Keratinocyte (primary cell): ENCODE measurements at regions not wholly inside any gene's neighbourhood (a gene's known extent, or its start where the extent isn't known, plus 50 kb on each side); places are given as distances from the start of the nearest gene placed in this dataset.
A peak's percentile ranks its signal among the peaks of the same experiment; 100 is the strongest.

ENCODE experiments used
- DNase-seq: peaks from one replicate; pipeline ENCODE4 v3.0.0-alpha.2; 2011; ENCODE audit warnings: low read depth, missing footprints, low spot score
- FAIRE-seq: peaks from 2 replicates; lab custom pipeline; 2011; peaks lifted over from hg19 to GRCh38; lab: Jason Lieb, UNC
- H2AFZ ChIP-seq: 2 replicates; pipeline ENCODE4 v1.6.0; 2012; ENCODE audit warnings: low read length, control low read depth, inconsistent platforms; ENCODE audit not compliant: control insufficient read depth
- H3K27ac ChIP-seq: 2 replicates; pipeline ENCODE4 v1.5.1; 2011; ENCODE audit warnings: low read length; ENCODE audit not compliant: control insufficient read depth, insufficient read depth
- H3K27me3 ChIP-seq: 3 replicates; pipeline ENCODE4 v1.6.0; 2011; ENCODE audit warnings: low read length; ENCODE audit not compliant: control insufficient read depth, insufficient read depth; ENCODE audit errors: extremely low read depth
- H3K36me3 ChIP-seq, 2 experiments: 2 replicates in 1 of 2; 3 replicates in 1 of 2; pipeline ENCODE4 v1.5.1; 2011; ENCODE audit warnings: low read length in 2 of 2, mild to moderate bottlenecking in 1 of 2; ENCODE audit not compliant: control insufficient read depth in 2 of 2, insufficient read depth in 2 of 2; ENCODE audit errors: extremely low read depth in 1 of 2
- H3K4me1 ChIP-seq: 3 replicates; pipeline ENCODE4 v1.5.1; 2011; ENCODE audit warnings: low read length; ENCODE audit not compliant: control insufficient read depth, insufficient read depth; ENCODE audit errors: extremely low read depth
- H3K4me2 ChIP-seq: 3 replicates; pipeline ENCODE4 v1.6.0; 2011; ENCODE audit warnings: low read depth, low read length; ENCODE audit not compliant: control insufficient read depth, insufficient read depth; ENCODE audit errors: extremely low read depth
- H3K4me3 ChIP-seq, 3 experiments: fragments of 200-600 bp in 1 of 3; sonication (generic) in 1 of 3; 2 replicates in 2 of 3; 3 replicates in 1 of 3; pipeline ENCODE4 v1.5.1; 2011 to 2016; ENCODE audit warnings: low read length in 3 of 3, mild to moderate bottlenecking in 3 of 3, control low read depth in 2 of 3, inconsistent platforms in 1 of 3, low read depth in 1 of 3, mixed read lengths in 1 of 3, mixed run types in 1 of 3, moderate library complexity in 1 of 3; ENCODE audit not compliant: control insufficient read depth in 2 of 3, insufficient read depth in 2 of 3; ENCODE audit errors: extremely low read depth in 1 of 3
- H3K79me2 ChIP-seq: 2 replicates; pipeline ENCODE4 v1.6.0; 2012; ENCODE audit warnings: low read length; ENCODE audit not compliant: control insufficient read depth, insufficient read depth
- H3K9ac ChIP-seq: 3 replicates; pipeline ENCODE4 v1.6.0; 2011; ENCODE audit warnings: low read length; ENCODE audit not compliant: control insufficient read depth, insufficient read depth; ENCODE audit errors: extremely low read depth
- H3K9me1 ChIP-seq: 3 replicates; pipeline ENCODE4 v1.6.0; 2011; ENCODE audit warnings: low read length; ENCODE audit not compliant: control insufficient read depth, insufficient read depth; ENCODE audit errors: extremely low read depth
- H3K9me3 ChIP-seq: 2 replicates; pipeline ENCODE4 v1.5.1; 2012; ENCODE audit warnings: low read depth, low read length; ENCODE audit not compliant: control insufficient read depth
- H4K20me1 ChIP-seq: 3 replicates; pipeline ENCODE4 v1.6.0; 2011; ENCODE audit warnings: low read length; ENCODE audit not compliant: control insufficient read depth, insufficient read depth; ENCODE audit errors: extremely low read depth
- EZH2 ChIP-seq: IDR thresholded peaks from one replicate; pipeline ENCODE4 v1.6.1; 2012; ENCODE audit warnings: inconsistent platforms, mild to moderate bottlenecking, low read length, moderate library complexity
- dilution Hi-C: fragments of 300-500 bp; cut with MboI; formaldehyde crosslinking; loops from one replicate; pipeline ENCODE4 v1.7.0; 2020; ENCODE audit warnings: low sequenced_read_pairs; ENCODE audit not compliant: extremely low pct_ligation_motif_present
- TF ChIP-seq, protein P1 (sequence below), 3 experiments: IDR thresholded peaks in 1 of 3; conservative IDR thresholded peaks in 1 of 3; optimal IDR thresholded peaks in 1 of 3; 2 replicates in 2 of 3; 3 replicates in 1 of 3; pipeline versions ENCODE3 to v1.5.1; 2011; ENCODE audit warnings: low read length in 3 of 3, mild to moderate bottlenecking in 3 of 3, moderate library complexity in 2 of 3, control low read depth in 1 of 3, inconsistent platforms in 1 of 3; ENCODE audit not compliant: insufficient read depth in 2 of 3; ENCODE audit errors: extremely low read depth in 1 of 3

DNA sequence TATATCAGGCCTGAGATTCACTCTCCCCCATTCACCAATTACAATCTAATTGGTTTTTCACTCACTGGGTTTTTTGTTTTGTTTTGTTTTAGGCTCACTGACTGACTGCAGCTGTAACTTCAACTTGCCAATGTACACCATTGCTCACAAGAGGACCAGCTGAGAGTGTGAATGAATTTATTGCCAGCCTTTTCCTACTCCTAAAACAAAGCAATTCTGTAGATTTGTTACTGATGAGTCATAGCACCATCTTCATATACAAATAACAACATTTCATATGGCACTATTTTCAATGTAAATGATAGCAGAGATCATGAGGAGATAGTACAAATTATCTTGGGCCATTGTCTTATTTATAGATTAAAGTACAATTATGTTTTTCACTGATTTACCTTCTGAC, 76.0 kb upstream of the DPYD start:
- Histone ChIP-seq H3K9me1 (no peaks in the 10 kb centered on the region), H4K20me1 (no peaks in the 10 kb centered on the region), H3K27me3 (no peaks in the 10 kb centered on the region), H3K79me2 (no peaks in the 10 kb centered on the region), H3K4me2 (no peak overlapping the region), H3K9ac (no peak overlapping the region), H3K4me1 (no peaks in the 10 kb centered on the region), H3K27ac (no peak overlapping the region), H3K4me3 (no peak overlapping the region), H3K9me3 (no peaks in the 10 kb centered on the region), H2AFZ (no peak overlapping the region), H3K36me3 (no peaks in the 10 kb centered on the region)
- dilution Hi-C loops = no loop called here
- no peak for TF ChIP-seq EZH2
- TF ChIP-seq, protein P1, sequence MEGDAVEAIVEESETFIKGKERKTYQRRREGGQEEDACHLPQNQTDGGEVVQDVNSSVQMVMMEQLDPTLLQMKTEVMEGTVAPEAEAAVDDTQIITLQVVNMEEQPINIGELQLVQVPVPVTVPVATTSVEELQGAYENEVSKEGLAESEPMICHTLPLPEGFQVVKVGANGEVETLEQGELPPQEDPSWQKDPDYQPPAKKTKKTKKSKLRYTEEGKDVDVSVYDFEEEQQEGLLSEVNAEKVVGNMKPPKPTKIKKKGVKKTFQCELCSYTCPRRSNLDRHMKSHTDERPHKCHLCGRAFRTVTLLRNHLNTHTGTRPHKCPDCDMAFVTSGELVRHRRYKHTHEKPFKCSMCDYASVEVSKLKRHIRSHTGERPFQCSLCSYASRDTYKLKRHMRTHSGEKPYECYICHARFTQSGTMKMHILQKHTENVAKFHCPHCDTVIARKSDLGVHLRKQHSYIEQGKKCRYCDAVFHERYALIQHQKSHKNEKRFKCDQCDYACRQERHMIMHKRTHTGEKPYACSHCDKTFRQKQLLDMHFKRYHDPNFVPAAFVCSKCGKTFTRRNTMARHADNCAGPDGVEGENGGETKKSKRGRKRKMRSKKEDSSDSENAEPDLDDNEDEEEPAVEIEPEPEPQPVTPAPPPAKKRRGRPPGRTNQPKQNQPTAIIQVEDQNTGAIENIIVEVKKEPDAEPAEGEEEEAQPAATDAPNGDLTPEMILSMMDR (optimal IDR thresholded peaks at IDR 0.05 in 1 of 3, IDR thresholded peaks at IDR 0.05 in 1 of 3, conservative IDR thresholded peaks at IDR 0.05 in 1 of 3; ENCODE audit: extremely low read depth in 1 of 3, insufficient read depth in 2 of 3, low read length in 3 of 3) = no peak
- FAIRE-seq (peak; percentile 82), DNase-seq (no peak)

DNA sequence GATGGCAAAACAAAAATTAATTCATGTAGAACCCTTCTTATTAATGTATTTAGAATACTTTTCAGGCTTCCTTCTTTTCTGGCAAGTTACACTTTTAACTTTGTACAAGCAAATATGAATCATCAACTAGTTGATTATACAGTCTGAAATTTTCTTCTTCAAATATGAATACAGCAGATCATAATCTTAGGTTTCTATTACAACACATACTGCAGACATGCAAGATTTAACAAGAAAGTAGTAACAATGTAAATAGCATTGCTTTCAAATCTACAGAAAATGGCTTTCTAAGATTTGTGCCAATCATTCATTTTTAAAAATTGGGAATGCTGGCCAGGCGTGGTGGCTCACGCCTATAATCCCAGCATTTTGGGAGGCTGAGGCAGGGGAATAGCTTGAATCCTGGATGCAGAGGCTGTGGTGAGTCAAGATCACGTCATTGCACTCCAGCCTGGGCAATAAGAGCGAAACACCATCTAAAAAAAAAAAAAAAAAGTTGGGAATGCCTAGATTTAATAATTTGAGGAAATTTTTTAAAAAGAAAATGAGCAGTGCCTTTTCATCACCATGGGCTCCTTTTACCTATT, 68.4 kb upstream of the DPYD start:
- H3K4me1 ChIP-seq = peaks cover 3% of the 10 kb centered on the region
- H3K36me3 ChIP-seq = no peaks in the 10 kb centered on the region
- no peaks in the 10 kb centered on the region for H3K9me1 ChIP-seq
- H3K27me3 ChIP-seq = no peaks in the 10 kb centered on the region
- dilution Hi-C loops = no loop called here
- no peak overlapping the region for H3K4me2 ChIP-seq
- H3K9me3 ChIP-seq = no peaks in the 10 kb centered on the region
- no peaks in the 10 kb centered on the region for H4K20me1 ChIP-seq
- FAIRE-seq (no peak), DNase-seq (no peak)
- no peak overlapping the region for H3K9ac ChIP-seq
- no peaks in the 10 kb centered on the region for H3K79me2 ChIP-seq
- no peak for TF ChIP-seq EZH2
- TF ChIP-seq, protein P1 (optimal IDR thresholded peaks at IDR 0.05 in 1 of 3, IDR thresholded peaks at IDR 0.05 in 1 of 3, conservative IDR thresholded peaks at IDR 0.05 in 1 of 3; ENCODE audit: extremely low read depth in 1 of 3, insufficient read depth in 2 of 3, low read length in 3 of 3) = no peak
- no peak overlapping the region for H3K4me3 ChIP-seq
- no peak overlapping the region for H3K27ac ChIP-seq
- no peak overlapping the region for H2AFZ ChIP-seq
